HFF-Myc (cell line): ENCODE measurements at regions not wholly inside any gene's neighbourhood (a gene's known extent, or its start where the extent isn't known, plus 50 kb on each side); places are given as distances from the start of the nearest gene placed in this dataset.

ENCODE experiments used
- DNase-seq: peaks from one replicate; pipeline ENCODE4 v3.0.0-alpha.2; 2011; ENCODE audit warnings: low read depth; ENCODE audit errors: extremely low read depth
- H3K4me3 ChIP-seq: replicated peaks from 2 replicates; pipeline ENCODE4 v1.5.1; 2011; ENCODE audit warnings: low read depth, mild to moderate bottlenecking, control low read depth, low read length
- CTCF ChIP-seq: IDR thresholded peaks from 2 replicates; pipeline ENCODE4 v1.5.1; 2012; ENCODE audit warnings: mild to moderate bottlenecking, low read depth, low read length, control low read depth; ENCODE audit errors: missing control alignments

GRCh38 chr15:95431518-95431917 is 899.0 kb upstream of the NR2F2 start:
- no peak for DNase-seq
- TF ChIP-seq CTCF, result no peak
- H3K4me3 ChIP-seq, result no peak overlapping the region

- DNase-seq, result no peak
- H3K4me3 ChIP-seq, result no peak overlapping the region
- no peak for TF ChIP-seq CTCF
Measured at GRCh38 chr15:95432878-95433405, 897.6 kb upstream of the NR2F2 start.

GRCh38 chr15:95439922-95440376 is 890.6 kb upstream of the NR2F2 start:
- no peak for TF ChIP-seq CTCF
- H3K4me3 ChIP-seq, result no peak overlapping the region
- DNase-seq, result no peak

- H3K4me3 ChIP-seq, result no peak overlapping the region
- TF ChIP-seq CTCF, result no peak
- no peak for DNase-seq
Measured at GRCh38 chr15:95440712-95441111, 889.8 kb upstream of the NR2F2 start.

GRCh38 chr15:95442107-95442719 is 888.3 kb upstream of the NR2F2 start:
- no peak for DNase-seq
- no peak overlapping the region for H3K4me3 ChIP-seq
- TF ChIP-seq CTCF, result no peak

- TF ChIP-seq CTCF, result no peak
- H3K4me3 ChIP-seq, result no peak overlapping the region
- DNase-seq, result no peak
Measured at GRCh38 chr15:95444860-95445259, 885.6 kb upstream of the NR2F2 start.

GRCh38 chr15:95446854-95447253 is 883.6 kb upstream of the NR2F2 start:
- DNase-seq, result no peak
- TF ChIP-seq CTCF, result no peak
- no peak overlapping the region for H3K4me3 ChIP-seq
